Caco-2 (cell line): ENCODE measurements at regions not wholly inside any gene's neighbourhood (a gene's known extent, or its start where the extent isn't known, plus 50 kb on each side); places are given as distances from the start of the nearest gene placed in this dataset.

Source experiments
- BruUV-seq: library from RNA; stranded (reverse); fragments of 400-500 nt; replicated peaks from 2 replicates; lab custom pipeline; 2021; lab: Mats Ljungman, UMichigan
- CTCF ChIA-PET: fragments of 300-600 bp; sonication (Branson Sonifier 250); formaldehyde crosslinking; loops from one replicate; lab custom pipeline; 2022; ENCODE audit warnings: antibody characterized with exemption; lab: Charles Lee
- POLR2A ChIA-PET: fragments of 300-600 bp; sonication (Branson Sonifier 250); formaldehyde crosslinking; loops from one replicate; lab custom pipeline; 2022; ENCODE audit warnings: antibody characterized with exemption; lab: Charles Lee
- DNase-seq, 2 experiments: peaks; one replicate each; pipeline versions ENCODE4 v3.0.0 to v3.0.0-alpha.2; 2020 to 2022
- H3K27me3 ChIP-seq: replicated peaks from 2 replicates; pipeline ENCODE4 v1.6.0; 2011; ENCODE audit warnings: low read length; ENCODE audit not compliant: control insufficient read depth, insufficient read depth
- H3K36me3 ChIP-seq: 2 replicates; pipeline ENCODE4 v1.5.1; 2011; ENCODE audit warnings: low read length; ENCODE audit not compliant: control insufficient read depth, insufficient read depth
- H3K4me1 ChIP-seq: fragments of 250-450 bp; sonication (Bioruptor Pico); 2 replicates; pipeline ENCODE4 v1.5.1; 2020; ENCODE audit warnings: mild to moderate bottlenecking
- H3K4me3 ChIP-seq: 2 replicates; pipeline ENCODE4 v1.5.1; 2011; ENCODE audit warnings: low read depth, mild to moderate bottlenecking, control low read depth, low read length
- H3K9me3 ChIP-seq: fragments of 250-450 bp; sonication (Bioruptor Pico); 2 replicates; pipeline ENCODE4 v1.5.1; 2020; ENCODE audit warnings: mild to moderate bottlenecking, moderate library complexity
- H3K27ac Mint-ChIP-seq: one replicate; pipeline ENCODE4 v1.8.0; 2022; ENCODE audit warnings: mixed read lengths; ENCODE audit not compliant: unreplicated experiment
- H3K27me3 Mint-ChIP-seq: one replicate; pipeline ENCODE4 v1.8.0; 2022; ENCODE audit warnings: mixed read lengths; ENCODE audit not compliant: insufficient read depth, unreplicated experiment
- H3K36me3 Mint-ChIP-seq: one replicate; pipeline ENCODE4 v1.8.0; 2022; ENCODE audit warnings: mild to moderate bottlenecking, mixed read lengths; ENCODE audit not compliant: insufficient read depth, unreplicated experiment
- H3K4me1 Mint-ChIP-seq: one replicate; pipeline ENCODE4 v1.8.0; 2022; ENCODE audit warnings: low read depth, mixed read lengths; ENCODE audit not compliant: unreplicated experiment
- H3K4me3 Mint-ChIP-seq: one replicate; pipeline ENCODE4 v1.8.0; 2022; ENCODE audit warnings: mild to moderate bottlenecking, moderate library complexity, mixed read lengths; ENCODE audit not compliant: unreplicated experiment
- H3K9me3 Mint-ChIP-seq: one replicate; pipeline ENCODE4 v1.8.0; 2022; ENCODE audit warnings: mixed read lengths; ENCODE audit not compliant: unreplicated experiment
- intact Hi-C: fragments of 100-400 bp; cut with micrococcal nuclease; formaldehyde crosslinking; loops from one replicate; pipeline ENCODE4 v1.10.0; 2022; ENCODE audit not compliant: unreplicated experiment
- TF ChIP-seq, protein P1 (sequence below), 2 experiments: fragments of 200-600 bp in 1 of 2; IDR thresholded peaks; 1 replicate in 1 of 2; 2 replicates in 1 of 2; pipeline versions ENCODE4 v1.5.1 to v1.8.0; 2011 to 2022; ENCODE audit warnings: antibody characterized with exemption in 1 of 2, control low read depth in 1 of 2, inconsistent platforms in 1 of 2, low read depth in 1 of 2, low read length in 1 of 2, mild to moderate bottlenecking in 1 of 2, moderate library complexity in 1 of 2; ENCODE audit not compliant: insufficient read depth in 1 of 2, severe bottlenecking in 1 of 2, unreplicated experiment in 1 of 2

DNA sequence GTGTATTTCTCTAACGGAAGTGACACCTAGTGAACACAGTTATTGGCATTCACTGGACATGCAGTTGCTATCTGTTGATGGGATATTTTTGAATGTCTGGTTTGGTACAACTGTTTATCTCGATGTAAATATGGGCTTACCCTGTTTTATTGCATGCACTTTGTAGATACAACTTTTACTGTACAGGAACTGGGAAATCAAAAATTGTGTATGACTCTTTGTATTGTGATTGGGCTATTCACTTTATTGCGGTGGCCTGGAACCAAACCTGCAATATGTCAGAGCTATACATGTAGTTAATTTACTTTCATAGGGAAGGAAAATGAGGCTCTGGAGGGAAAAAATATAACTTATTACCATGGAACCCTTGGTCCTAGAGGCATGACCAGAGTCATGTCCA is 380.7 kb upstream of the KIRREL3 start:
- peaks cover 17% of the 10 kb centered on the region for H3K27me3 Mint-ChIP-seq
- Histone ChIP-seq H3K36me3 (no peaks in the 10 kb centered on the region), H3K9me3 (no peaks in the 10 kb centered on the region), H3K27me3 (no peaks in the 10 kb centered on the region), H3K4me3 (no peak overlapping the region), H3K4me1 (no peaks in the 10 kb centered on the region)
- H3K9me3 Mint-ChIP-seq = no peaks in the 10 kb centered on the region
- ChIA-PET CTCF (no interaction called here), POLR2A (no interaction called here)
- no peaks in the 10 kb centered on the region for H3K4me1 Mint-ChIP-seq
- no peak overlapping the region for H3K4me3 Mint-ChIP-seq
- no peaks in the 10 kb centered on the region for H3K36me3 Mint-ChIP-seq
- intact Hi-C loops = no loop called here
- no peak for DNase-seq
- TF ChIP-seq, protein P1, sequence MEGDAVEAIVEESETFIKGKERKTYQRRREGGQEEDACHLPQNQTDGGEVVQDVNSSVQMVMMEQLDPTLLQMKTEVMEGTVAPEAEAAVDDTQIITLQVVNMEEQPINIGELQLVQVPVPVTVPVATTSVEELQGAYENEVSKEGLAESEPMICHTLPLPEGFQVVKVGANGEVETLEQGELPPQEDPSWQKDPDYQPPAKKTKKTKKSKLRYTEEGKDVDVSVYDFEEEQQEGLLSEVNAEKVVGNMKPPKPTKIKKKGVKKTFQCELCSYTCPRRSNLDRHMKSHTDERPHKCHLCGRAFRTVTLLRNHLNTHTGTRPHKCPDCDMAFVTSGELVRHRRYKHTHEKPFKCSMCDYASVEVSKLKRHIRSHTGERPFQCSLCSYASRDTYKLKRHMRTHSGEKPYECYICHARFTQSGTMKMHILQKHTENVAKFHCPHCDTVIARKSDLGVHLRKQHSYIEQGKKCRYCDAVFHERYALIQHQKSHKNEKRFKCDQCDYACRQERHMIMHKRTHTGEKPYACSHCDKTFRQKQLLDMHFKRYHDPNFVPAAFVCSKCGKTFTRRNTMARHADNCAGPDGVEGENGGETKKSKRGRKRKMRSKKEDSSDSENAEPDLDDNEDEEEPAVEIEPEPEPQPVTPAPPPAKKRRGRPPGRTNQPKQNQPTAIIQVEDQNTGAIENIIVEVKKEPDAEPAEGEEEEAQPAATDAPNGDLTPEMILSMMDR (IDR thresholded peaks at IDR 0.05; ENCODE audit: insufficient read depth in 1 of 2, low read depth in 1 of 2, low read length in 1 of 2, severe bottlenecking in 1 of 2, unreplicated experiment in 1 of 2) = no peak
- H3K27ac Mint-ChIP-seq = no peak overlapping the region
- no TSS peak for BruUV-seq

GRCh38 chr11:127379686-127380085 is 379.1 kb upstream of the KIRREL3 start:
- Histone ChIP-seq H3K36me3 (no peaks in the 10 kb centered on the region), H3K27me3 (no peaks in the 10 kb centered on the region), H3K4me3 (no peak overlapping the region), H3K9me3 (no peaks in the 10 kb centered on the region), H3K4me1 (no peaks in the 10 kb centered on the region)
- no peak overlapping the region for H3K27ac Mint-ChIP-seq
- ChIA-PET POLR2A (no interaction called here), CTCF (no interaction called here)
- TF ChIP-seq, protein P1 (IDR thresholded peaks at IDR 0.05; ENCODE audit: insufficient read depth in 1 of 2, low read depth in 1 of 2, low read length in 1 of 2, severe bottlenecking in 1 of 2, unreplicated experiment in 1 of 2) = no peak
- H3K4me3 Mint-ChIP-seq = no peak overlapping the region
- no peaks in the 10 kb centered on the region for H3K36me3 Mint-ChIP-seq
- intact Hi-C loops = no loop called here
- H3K9me3 Mint-ChIP-seq = no peaks in the 10 kb centered on the region
- peaks cover 13% of the 10 kb centered on the region for H3K27me3 Mint-ChIP-seq
- no peak for DNase-seq
- no TSS peak for BruUV-seq
- no peaks in the 10 kb centered on the region for H3K4me1 Mint-ChIP-seq

GRCh38 chr11:127376301-127376700 is 375.7 kb upstream of the KIRREL3 start:
- Mint-ChIP-seq H3K36me3 (no peaks in the 10 kb centered on the region), H3K27ac (no peak overlapping the region), H3K4me1 (no peaks in the 10 kb centered on the region), H3K27me3 (peaks cover 11% of the 10 kb centered on the region), H3K9me3 (no peaks in the 10 kb centered on the region), H3K4me3 (no peak overlapping the region)
- TF ChIP-seq, protein P1 (IDR thresholded peaks at IDR 0.05; ENCODE audit: insufficient read depth in 1 of 2, low read depth in 1 of 2, low read length in 1 of 2, severe bottlenecking in 1 of 2, unreplicated experiment in 1 of 2) = no peak
- CTCF ChIA-PET = no interaction called here
- POLR2A ChIA-PET = no interaction called here
- H3K36me3 ChIP-seq = no peaks in the 10 kb centered on the region
- DNase-seq = no peak
- no peak overlapping the region for H3K4me3 ChIP-seq
- no TSS peak for BruUV-seq
- no peaks in the 10 kb centered on the region for H3K4me1 ChIP-seq
- intact Hi-C loops = no loop called here
- no peaks in the 10 kb centered on the region for H3K27me3 ChIP-seq
- H3K9me3 ChIP-seq = no peaks in the 10 kb centered on the region
